ENCODE measurements at regions not wholly inside any gene's neighbourhood (a gene's known extent, or its start where the extent isn't known, plus 50 kb on each side); places are given as distances from the start of the nearest gene placed in this dataset.

DNA sequence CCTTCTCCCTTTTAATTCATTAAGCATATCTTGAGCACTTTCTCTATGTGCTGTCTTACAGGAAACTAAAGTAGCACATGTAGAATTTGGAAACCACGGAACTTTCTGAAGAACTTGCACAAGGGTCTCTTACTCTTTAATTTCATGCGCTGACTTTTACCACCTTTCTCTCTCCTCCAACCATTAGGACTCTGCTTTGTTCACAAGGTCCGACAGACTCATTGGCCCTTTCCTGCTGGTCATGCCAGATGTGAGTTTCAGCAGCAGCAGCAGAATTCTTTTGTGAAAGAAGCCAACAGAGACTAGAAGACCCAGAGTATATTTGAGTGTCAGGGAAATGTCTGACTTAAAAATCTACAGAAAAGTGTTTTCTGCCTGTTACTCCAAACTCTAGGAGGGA lies 207.1 kb downstream of the GUCY2F start:
- TF ChIP-seq CTCF (IDR thresholded peaks at IDR 0.05; ENCODE audit: low read depth, low read length), result no peak
- TF ChIP-seq MYC (IDR thresholded peaks at IDR 0.05; ENCODE audit: low read depth, low read length), result no peak
- TF ChIP-seq POLR2A (IDR thresholded peaks at IDR 0.05; ENCODE audit: extremely low read depth, insufficient read length), result no peak

All from NB4 (cell line).